Stimulated activated CD4-positive, alpha-beta T cell treated with anti-CD3 and anti-CD28 coated beads, Interleukin-12 subunit alpha, Interleukin-12 subunit beta, amount 100 ng/mL, for 24 hours (primary cell): ENCODE measurements at regions not wholly inside any gene's neighbourhood (a gene's known extent, or its start where the extent isn't known, plus 50 kb on each side); places are given as distances from the start of the nearest gene placed in this dataset.

Experiments
- DNase-seq, 2 experiments: peaks; one replicate each; pipeline ENCODE4 v3.0.0-alpha.2; 2020; ENCODE audit warnings: low read depth in 2 of 2

- no peak for DNase-seq
Measured at GRCh38 chr2:104620801-104621200, 233.1 kb upstream of the POU3F3 start.

GRCh38 chr2:104635608-104636007 is 218.3 kb upstream of the POU3F3 start:
- no peak for DNase-seq

DNA sequence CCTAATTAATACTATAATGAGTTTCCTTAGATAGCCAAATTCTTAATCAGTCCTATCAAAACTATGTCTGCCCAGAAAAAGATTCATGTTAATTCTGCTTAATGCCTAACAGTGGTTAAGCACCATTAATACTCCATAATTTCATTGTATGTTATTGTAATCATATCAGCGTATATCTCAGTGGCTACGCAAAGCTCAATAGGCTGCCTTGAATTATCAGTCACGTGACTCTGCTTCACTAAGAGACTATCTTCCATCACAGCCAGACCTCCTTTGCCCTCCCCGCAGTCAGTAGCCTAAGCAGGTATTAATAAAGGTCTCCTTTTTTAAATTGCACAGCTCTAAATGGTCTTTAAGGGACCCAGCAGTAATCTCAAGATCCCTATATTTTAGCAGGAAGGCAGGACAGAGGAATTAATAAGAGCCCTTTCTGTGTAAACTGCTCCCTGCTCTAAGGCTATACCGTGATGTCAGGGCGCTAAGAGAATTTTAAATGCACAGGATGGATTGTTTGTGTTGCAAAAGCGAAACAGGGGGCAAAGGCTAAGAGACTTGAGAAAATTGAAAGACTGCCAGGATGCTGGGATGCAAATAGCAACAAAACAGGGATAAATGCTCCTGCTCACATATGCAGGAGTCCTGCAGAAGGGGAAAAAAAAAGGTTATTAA is 215.6 kb upstream of the POU3F3 start:
- no peak for DNase-seq

GRCh38 chr2:104638859-104639202 is 215.1 kb upstream of the POU3F3 start:
- DNase-seq: no peak

DNA sequence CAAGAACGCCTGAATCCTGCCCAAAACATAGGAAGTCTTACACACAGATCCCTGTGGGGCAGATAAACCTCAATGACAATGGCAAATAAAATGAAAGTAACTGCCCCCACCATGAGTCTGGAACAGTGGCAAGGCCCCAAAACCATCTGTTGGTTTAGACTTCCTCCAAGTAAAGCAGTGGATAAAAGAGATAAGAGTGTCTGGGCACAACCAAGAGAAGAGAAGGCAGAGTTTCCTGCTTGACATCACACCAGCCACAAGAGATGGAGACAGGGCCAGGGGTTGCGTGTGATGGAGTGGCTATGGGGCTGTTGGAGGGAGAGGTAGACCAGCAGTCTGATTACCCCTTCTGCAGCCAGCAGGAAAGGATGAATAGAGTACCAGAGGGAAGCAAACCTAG is 212.1 kb upstream of the POU3F3 start:
- no peak for DNase-seq

DNA sequence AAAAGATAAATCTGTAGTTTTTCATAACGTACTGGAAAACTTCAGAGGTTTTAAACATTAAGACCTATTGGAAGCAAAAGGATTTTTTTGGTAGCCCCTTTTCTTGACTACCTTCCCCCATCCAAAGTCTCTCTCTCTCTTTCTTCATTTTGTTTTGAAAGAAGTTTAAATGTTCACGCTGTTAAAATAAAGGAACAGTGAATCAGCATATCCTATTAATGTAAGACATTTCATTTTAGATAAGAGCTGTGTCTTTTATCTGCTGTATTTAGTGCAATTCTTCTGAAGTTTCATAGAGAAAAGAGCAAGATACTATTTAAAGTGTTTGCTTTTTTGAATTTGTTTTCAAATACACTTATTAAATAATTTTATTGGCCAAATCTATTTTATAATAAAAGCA is 205.5 kb upstream of the POU3F3 start:
- no peak for DNase-seq

GRCh38 chr2:104649866-104650265 is 204.0 kb upstream of the POU3F3 start:
- DNase-seq: no peak

DNA sequence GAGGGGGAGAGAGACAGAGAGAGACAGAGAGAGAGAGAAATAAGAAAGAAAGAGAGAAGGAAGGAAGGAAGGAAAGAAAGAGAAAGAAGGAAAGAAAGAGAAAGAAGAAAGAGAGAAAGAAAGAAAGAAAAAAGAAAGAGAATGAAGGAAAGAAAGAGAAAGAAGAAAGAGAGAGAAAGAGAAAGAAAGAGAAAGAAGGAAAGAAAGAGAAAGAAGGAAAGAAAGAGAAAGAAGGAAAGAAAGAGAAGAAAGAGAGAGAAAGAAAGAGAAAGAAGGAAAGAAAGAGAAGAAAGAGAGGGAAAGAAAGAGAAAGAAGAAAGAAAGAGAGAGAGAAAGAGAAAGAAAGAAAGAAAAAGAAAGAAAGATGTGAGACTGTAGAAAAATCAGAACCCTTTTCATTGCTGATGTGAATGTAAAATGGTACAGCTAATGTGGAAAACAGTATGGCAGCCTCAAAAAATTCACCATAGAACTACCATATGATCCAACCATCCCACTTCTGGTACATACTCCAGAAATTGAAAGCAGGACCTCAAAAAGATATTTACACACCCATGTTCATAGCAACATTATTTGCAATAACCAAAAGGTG is 203.4 kb upstream of the POU3F3 start:
- no peak for DNase-seq

- DNase-seq: no peak
Measured at GRCh38 chr2:104654811-104655210, 199.1 kb upstream of the POU3F3 start.

DNA sequence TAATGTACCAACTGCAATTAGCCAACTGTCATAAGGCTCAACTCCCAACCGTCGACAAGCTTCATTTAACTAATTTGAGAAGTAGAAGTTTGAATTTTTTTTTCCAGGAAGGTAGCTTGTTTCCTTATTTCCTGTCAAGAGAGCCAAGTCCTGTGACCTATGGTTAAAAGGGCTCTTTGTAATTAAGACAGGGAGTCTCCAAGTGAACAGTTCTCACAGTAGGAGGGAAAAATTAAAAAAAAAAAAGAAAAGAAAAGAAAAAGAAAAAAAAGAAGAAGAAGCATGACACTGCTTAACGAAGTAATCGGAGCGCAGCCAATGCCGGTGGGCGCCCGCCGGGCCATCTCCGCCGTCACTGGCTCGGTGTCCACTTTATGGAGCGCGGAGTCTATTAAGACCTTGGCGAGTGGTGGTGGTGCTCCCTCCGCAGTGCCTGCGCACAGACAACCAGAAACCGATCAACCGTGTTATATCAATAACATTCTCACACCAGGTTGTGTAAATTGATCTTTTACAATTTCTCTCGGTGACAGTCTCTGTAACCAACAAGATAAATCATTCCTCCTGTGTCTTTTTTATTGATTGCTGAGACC is 197.2 kb upstream of the POU3F3 start:
- no peak for DNase-seq

GRCh38 chr2:104658144-104658835 is 195.6 kb upstream of the POU3F3 start:
- no peak for DNase-seq

GRCh38 chr2:104658904-104659591 is 194.9 kb upstream of the POU3F3 start:
- DNase-seq: no peak

- no peak for DNase-seq
Measured at GRCh38 chr2:104660991-104661390, 192.9 kb upstream of the POU3F3 start.

- no peak for DNase-seq
Measured at GRCh38 chr2:104664672-104665071, 189.2 kb upstream of the POU3F3 start.

DNA sequence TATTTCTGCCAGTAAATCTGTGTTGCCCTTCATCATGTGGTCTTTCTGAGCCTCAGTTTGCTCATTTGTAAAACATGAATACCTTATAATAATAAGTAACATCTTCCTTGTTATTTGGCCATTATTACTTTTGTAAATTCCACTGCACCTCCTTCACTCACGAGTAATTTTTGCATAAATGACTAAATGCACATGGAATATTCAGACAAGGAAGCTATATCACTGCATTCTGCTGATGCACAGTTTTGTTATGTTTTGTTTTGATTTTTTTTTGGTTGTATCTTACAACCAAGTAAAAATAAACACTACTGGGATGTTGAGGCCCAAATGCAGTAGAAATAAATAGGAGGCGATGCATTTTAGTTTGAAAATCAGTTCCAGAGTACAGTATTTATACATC is 185.3 kb upstream of the POU3F3 start:
- DNase-seq: no peak

- DNase-seq: no peak
Measured at GRCh38 chr2:104673225-104673624, 180.7 kb upstream of the POU3F3 start.

- no peak for DNase-seq
Measured at GRCh38 chr2:104678181-104678580, 175.7 kb upstream of the POU3F3 start.

- DNase-seq: no peak
Measured at GRCh38 chr2:104685591-104685990, 168.3 kb upstream of the POU3F3 start.

GRCh38 chr2:104687147-104687546 is 166.8 kb upstream of the POU3F3 start:
- no peak for DNase-seq

DNA sequence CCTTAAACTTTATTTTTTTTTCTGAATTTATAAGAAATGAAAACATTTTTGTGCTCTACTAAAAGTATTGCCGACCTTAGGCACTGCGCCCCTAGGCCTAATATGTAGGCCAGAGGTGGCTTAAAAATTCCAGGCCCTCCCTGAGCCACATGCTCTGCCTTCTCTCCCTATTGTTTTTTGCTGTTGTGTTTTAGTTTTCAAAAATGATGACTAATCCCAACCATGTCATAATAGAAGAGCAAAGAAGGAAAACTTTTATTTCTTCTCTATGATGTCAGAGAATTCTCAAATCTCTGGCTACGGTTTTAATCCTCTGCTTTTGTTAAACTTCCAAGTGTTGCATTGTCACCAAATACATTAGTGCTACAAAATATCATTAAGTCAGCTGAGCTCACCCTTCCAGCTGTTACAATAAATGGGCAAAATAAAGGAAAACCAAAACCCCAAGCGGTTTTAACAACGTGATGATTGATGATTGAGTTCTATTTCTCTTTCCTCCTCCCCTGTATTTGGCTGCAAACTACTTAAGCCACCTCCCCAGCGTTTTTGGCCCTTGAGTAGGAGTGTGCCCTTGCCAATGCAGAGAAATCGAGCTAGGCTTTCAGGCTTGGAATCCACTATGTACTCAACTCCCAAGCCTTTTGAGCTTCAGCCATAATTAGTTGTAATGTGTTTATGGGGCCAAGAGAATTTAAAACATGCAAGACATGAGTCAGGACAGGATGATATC is 163.5 kb upstream of the POU3F3 start:
- DNase-seq: no peak

- no peak for DNase-seq
Measured at GRCh38 chr2:104698276-104698675, 155.6 kb upstream of the POU3F3 start.

DNA sequence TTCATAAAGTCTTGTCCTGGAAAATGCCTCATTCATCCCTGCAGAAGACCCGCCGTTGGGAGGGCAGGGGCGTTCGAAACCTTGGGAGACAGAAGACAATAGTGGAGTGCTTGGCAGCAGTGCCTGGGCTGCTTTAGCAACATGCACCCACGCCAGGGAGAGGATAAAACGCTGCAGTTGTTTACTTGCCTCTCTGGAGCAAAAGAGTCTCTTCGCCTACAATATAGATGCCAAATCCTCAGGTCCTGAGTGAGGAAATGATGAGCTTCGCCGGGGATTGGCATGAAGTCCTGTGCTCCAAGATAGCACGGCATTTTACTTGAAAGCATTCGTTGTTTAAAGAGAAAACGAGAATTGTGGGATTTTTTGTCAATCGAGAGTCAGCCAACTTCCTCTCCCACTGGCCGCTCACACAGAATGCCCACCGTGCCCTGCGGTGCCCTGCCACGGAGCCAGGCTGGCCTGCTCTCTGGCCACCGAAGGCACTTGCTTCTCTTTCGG is 152.5 kb upstream of the POU3F3 start:
- no peak for DNase-seq
